GM19025 (cell line): ENCODE measurements at regions not wholly inside any gene's neighbourhood (a gene's known extent, or its start where the extent isn't known, plus 50 kb on each side); places are given as distances from the start of the nearest gene placed in this dataset.
"Not testable (repeated sequence)": the region's sequence is repeated elsewhere in the genome, so short reads cannot be mapped to it uniquely, and the experiment has no call there.

ENCODE experiments used
- ATAC-seq: cut with Tn5 transposase; IDR thresholded peaks from one replicate; pipeline ENCODE4 v1.9.1; 2021; ENCODE audit warnings: mild to moderate bottlenecking, low read depth, moderate library complexity; ENCODE audit not compliant: unreplicated experiment

GRCh38 chrY:17511984-17512383, 368.0 kb downstream of the CDY2B start:
- ATAC-seq: not testable (repeated sequence)

GRCh38 chrY:17511476-17511875, 368.5 kb downstream of the CDY2B start:
- ATAC-seq: not testable (repeated sequence)

- ATAC-seq: not testable (repeated sequence)
Observed at GRCh38 chrY:17505834-17506233, 374.2 kb downstream of the CDY2B start.

GRCh38 chrY:17484763-17485162, 395.3 kb downstream of the CDY2B start:
- ATAC-seq: not testable (repeated sequence)

- ATAC-seq: peak; percentile 65
Observed at GRCh38 chrY:17484157-17484556, 395.9 kb downstream of the CDY2B start.

GRCh38 chrY:17481389-17482022, 398.5 kb downstream of the CDY2B start:
- not testable (repeated sequence) for ATAC-seq

DNA sequence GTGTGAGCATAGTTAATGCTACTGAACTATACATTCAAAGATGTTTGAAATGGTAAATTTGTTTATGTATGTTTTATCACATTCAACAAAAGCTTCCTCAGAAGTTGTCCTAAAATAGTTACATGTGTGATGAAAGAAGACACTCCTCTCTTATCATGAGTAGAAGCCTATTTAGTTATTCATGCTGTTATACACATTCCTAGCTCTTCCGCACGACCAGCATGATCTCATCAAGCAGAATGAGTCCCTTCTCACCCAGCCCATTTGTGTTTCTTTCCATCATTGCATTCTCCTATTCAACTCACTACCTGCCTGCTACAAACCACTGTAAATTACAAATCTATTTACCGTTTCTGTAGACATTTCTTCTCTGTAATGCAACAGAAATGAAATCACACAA, 408.0 kb downstream of the CDY2B start:
- not testable (repeated sequence) for ATAC-seq

DNA sequence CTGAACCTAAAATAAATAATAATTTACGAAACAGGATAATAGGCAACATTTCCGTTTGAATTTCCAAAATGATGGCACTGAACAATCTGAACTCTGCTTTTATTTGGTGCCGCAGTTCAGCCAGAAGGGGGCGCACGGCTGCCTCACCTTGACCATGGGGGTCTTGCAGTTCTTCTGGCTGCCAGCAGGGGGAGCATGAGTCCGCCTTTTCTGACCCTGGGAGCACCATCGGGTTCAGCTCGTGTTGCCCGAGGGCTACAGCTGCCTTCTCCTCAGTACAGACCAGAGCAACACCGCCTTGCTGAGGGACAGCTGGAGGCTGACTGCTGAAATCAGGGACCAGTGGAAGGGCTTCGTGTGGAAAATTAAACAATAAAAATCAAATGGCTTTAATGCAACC, 420.3 kb downstream of the CDY2B start:
- ATAC-seq: peak; percentile 82

- ATAC-seq: no peak
Observed at GRCh38 chrY:17430570-17431166, 449.4 kb downstream of the CDY2B start.

GRCh38 chrY:17398336-17399072, 481.5 kb downstream of the CDY2B start:
- no peak for ATAC-seq

- no peak for ATAC-seq
Observed at GRCh38 chrY:17397659-17398058, 482.4 kb downstream of the CDY2B start.

- no peak for ATAC-seq
Observed at GRCh38 chrY:17381431-17382070, 498.5 kb downstream of the CDY2B start.

- no peak for ATAC-seq
Observed at GRCh38 chrY:17378326-17378725, 501.7 kb downstream of the CDY2B start.

DNA sequence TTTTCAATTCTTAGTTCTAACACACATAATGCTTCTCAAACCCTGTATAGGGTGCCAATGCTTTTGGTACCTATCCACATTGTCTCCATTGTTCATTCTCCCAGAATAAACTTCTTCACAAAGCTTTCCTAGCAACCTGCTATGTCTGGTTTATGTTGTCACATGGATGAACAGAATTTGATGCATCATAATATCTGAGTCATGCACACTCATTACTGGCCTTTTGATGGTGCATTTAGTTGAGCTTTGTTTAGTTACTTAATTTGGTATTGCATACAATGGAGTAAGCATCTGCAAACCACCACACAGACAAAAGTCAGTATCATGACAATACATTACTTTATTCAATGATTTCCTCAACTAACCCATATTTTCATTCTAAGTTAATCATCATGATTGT, 511.6 kb downstream of the CDY2B start:
- ATAC-seq: no peak

DNA sequence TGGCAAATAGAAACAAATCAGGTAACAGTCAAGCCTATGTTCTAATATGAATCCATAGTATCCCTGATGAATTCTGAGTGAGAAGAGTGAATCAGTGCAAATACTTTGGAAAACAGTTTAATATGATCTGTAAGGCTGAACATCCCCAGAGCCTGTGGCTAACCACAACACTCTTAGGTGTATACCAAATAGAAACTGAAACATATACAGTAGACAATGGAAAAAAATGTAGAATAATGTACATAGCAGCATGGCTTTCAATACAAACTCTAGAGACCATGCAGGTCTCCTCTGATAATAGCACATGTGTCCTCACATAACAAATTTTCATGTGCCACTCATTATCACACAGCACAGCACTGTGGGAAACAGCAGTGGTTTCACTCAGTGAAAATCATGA, 513.6 kb downstream of the CDY2B start:
- no peak for ATAC-seq

DNA sequence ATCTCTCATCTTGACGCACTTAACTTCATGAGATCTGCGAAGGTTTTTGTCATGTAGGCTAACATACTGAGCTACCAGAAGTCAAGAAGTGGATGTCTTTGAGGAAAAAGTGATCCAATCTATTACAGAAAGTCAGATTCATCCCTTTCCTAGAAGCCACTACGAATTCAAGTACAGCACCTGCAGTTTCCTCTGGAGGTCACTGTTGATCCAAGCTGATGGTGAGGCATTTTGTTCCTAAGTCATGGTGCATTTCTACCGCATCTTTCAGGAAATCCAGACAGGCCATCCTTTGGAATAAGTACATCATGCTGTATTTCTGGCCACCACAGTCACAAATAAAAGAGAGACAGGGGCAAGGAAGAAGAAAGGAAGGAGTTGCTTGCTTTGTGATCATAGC, 541.0 kb downstream of the CDY2B start:
- no peak for ATAC-seq

GRCh38 chrY:17330733-17331132, 549.3 kb downstream of the CDY2B start:
- ATAC-seq: no peak

DNA sequence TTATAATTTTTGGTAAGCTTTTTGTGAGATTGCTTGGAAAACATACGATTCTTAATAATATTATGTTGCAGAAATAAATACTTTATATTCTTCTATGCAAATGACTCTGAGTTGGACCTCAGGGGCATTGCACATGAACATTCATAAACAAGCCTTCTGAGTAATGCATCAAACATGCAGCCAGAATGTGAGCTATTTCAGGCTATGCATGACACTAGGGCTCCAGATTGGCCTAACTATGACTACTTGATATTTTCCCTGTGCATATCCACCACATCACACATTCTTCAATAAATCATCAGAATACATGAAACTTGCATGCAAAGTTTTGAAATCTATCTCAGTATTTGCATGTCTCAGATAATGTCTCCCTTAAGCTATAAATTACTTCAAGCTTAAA, 560.1 kb downstream of the CDY2B start:
- no peak for ATAC-seq

DNA sequence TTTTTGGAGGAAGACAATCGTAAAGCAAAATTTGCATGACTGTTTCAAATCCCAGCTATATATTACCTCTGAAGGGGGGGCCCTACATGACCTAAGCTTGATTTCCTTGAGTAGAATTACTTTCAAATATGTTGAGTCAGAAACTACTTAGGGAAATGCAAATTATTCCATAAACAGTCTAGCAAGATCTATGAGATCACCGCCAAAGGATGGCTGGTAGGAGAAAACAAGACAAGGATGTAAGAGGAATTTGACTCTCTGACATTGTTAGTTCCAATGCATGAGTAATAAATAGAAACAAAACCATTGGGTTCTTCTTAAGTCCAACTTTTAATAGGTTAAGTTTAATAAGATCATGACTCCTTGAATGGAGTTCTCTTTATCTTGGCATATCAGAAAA, 561.4 kb downstream of the CDY2B start:
- no peak for ATAC-seq

DNA sequence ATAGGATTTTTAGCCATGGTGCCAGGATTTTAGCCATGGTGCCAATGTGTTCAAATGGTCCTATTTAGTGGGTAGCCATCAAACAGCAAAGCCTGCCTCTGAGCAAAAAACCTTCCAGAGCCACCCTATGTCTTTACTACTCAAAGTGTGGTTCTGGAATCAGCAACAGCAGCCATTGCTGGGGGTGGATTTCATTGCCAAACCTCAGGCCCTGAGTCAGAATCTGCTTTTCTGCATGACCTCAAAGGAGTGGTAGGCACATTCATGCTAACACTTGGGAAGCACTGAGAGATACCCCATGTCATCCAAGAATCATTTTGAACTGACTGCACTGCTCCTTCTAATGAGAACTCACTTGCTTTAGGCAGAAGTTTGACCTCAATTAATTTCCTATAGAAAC, 603.0 kb downstream of the CDY2B start:
- no peak for ATAC-seq

DNA sequence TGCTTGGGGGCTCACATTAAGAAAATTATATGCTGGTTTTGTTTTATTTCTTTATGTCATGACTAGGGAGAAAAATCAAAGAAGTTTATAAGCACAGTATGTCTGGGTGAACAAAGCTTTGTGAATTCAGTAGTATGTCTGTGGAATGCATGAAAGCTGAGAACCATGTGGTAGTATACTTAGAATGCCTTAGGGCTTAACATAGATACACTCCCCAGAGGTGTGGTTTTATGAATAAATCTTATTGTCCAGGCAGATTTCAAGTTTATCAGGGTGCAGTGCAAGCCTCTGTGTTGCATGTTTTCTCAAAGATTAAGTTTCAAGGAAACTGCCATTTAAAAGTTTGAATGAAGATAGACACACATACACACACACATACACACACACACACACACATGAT, 620.5 kb downstream of the CDY2B start:
- ATAC-seq: no peak
